ENCODE measurements at regions not wholly inside any gene's neighbourhood (a gene's known extent, or its start where the extent isn't known, plus 50 kb on each side); places are given as distances from the start of the nearest gene placed in this dataset.
A peak's percentile ranks its signal among the peaks of the same experiment; 100 is the strongest.

DNA sequence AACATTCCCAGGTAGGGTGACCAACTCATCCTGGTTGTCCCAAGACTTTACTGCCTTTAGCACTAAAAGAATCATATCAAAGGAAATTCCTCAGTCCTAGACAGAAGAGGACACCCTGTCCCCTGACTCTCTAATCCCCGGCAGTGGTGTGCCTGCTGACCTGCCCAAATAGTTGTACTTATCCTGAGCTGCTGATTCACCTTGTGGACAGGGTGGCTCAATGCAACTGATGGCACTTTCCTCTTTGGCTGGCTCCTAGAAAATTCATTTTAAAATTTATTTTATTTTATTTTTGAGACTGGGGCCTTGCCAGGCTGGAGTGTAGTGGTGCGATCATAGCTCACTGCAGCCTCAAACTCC is 111.7 kb downstream of the JCAD start:
- no peak for DNase-seq (ENCODE audit: low spot score)
- no peaks in the 10 kb centered on the region for H3K36me3 ChIP-seq (ENCODE audit: control insufficient read depth in 4 of 4, insufficient read depth in 3 of 4, low read depth in 1 of 4, low read length in 3 of 4)
- peak overlapping the region; percentile 3 to 69 for H3K9ac ChIP-seq (ENCODE audit: low read depth in 1 of 2, low read length in 2 of 2)
- peak overlapping the region; percentile 81 to 83 for H3K27ac ChIP-seq (ENCODE audit: low read depth in 1 of 2, low read length in 2 of 2)
- TF ChIP-seq FOXA1 (IDR thresholded peaks at IDR 0.05) = no peak
- TF ChIP-seq JUND (IDR thresholded peaks at IDR 0.05) = no peak
- TF ChIP-seq RAD21 (IDR thresholded peaks at IDR 0.05) = peak; percentile 26 to 38
- TF ChIP-seq, protein P1, sequence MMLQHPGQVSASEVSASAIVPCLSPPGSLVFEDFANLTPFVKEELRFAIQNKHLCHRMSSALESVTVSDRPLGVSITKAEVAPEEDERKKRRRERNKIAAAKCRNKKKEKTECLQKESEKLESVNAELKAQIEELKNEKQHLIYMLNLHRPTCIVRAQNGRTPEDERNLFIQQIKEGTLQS (IDR thresholded peaks at IDR 0.05) = no peak
- TF ChIP-seq, protein P2, sequence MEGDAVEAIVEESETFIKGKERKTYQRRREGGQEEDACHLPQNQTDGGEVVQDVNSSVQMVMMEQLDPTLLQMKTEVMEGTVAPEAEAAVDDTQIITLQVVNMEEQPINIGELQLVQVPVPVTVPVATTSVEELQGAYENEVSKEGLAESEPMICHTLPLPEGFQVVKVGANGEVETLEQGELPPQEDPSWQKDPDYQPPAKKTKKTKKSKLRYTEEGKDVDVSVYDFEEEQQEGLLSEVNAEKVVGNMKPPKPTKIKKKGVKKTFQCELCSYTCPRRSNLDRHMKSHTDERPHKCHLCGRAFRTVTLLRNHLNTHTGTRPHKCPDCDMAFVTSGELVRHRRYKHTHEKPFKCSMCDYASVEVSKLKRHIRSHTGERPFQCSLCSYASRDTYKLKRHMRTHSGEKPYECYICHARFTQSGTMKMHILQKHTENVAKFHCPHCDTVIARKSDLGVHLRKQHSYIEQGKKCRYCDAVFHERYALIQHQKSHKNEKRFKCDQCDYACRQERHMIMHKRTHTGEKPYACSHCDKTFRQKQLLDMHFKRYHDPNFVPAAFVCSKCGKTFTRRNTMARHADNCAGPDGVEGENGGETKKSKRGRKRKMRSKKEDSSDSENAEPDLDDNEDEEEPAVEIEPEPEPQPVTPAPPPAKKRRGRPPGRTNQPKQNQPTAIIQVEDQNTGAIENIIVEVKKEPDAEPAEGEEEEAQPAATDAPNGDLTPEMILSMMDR (IDR thresholded peaks at IDR 0.05; ENCODE audit: low read depth, low read length, missing input control) = peak; percentile 19
- TF ChIP-seq EGR1 (IDR thresholded peaks at IDR 0.05; ENCODE audit: low read depth in 2 of 2) = no peak
- TF ChIP-seq GABPA (IDR thresholded peaks at IDR 0.05 in 1 of 2, conservative IDR thresholded peaks at IDR 0.05 in 1 of 2) = no peak
- H3K4me3 ChIP-seq (ENCODE audit: low read depth in 1 of 3, low read length in 3 of 3) = peak overlapping the region in 1 of 3 donors; percentile 19
- WGBS = 60% methylated on average over 2 of the region's 2 CpGs
- no peaks in the 10 kb centered on the region for H3K9me3 ChIP-seq (ENCODE audit: control insufficient read depth in 4 of 4, low read length in 3 of 4)
- H3K4me1 ChIP-seq (ENCODE audit: control insufficient read depth in 4 of 4, insufficient read depth in 4 of 4, low read length in 3 of 4) = peaks cover 9 to 36% (median 25%) of the 10 kb centered on the region in 4 donors
- no peaks in the 10 kb centered on the region for H3K27me3 ChIP-seq (ENCODE audit: control insufficient read depth in 4 of 4, insufficient read depth in 4 of 4, low read length in 3 of 4)

DNA sequence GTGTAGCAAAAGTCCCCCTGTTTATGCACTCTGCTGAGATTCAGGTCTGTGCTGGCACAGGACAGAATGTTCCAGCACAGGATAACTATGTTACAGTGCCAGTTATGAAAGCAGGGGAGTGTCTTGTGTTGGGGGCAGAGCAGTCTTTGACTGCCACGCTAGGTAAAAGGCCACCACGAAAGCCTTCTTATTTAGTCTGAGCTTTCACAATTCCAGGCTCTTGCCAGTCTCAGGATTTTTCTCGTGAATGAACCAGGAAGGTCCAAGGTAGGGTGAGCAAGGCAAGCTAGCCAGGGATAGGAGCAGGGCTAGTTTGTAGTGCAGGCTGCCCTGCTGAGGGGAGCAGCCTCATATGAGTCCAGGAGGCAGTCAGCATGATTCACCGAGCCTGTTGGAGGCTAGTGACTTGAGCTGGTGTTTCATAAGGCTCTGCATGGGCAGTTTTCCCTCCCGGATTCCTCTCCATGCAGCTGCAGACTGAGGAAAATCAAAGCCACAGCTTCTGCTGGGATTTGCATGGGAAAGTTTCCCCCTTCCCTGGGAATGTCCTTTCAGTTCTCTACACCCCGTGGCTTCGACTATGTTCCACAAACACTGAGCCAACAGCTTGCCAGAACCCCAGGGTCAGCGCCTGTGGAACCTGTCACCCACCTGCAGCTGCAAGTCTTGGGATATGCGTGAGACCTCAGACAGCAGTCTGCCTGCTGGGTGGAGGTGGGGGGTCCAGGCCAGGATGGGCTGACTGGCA is 112.3 kb downstream of the JCAD start:
- peak overlapping the region in 2 of 3 donors; percentile 16 to 19 for H3K4me3 ChIP-seq (ENCODE audit: low read depth in 1 of 3, low read length in 3 of 3)
- peak overlapping the region; percentile 3 to 69 for H3K9ac ChIP-seq (ENCODE audit: low read depth in 1 of 2, low read length in 2 of 2)
- DNase-seq (ENCODE audit: low spot score) = no peak
- H3K9me3 ChIP-seq (ENCODE audit: control insufficient read depth in 4 of 4, low read length in 3 of 4) = no peaks in the 10 kb centered on the region
- peaks cover 9 to 36% (median 25%) of the 10 kb centered on the region in 4 donors for H3K4me1 ChIP-seq (ENCODE audit: control insufficient read depth in 4 of 4, insufficient read depth in 4 of 4, low read length in 3 of 4)
- WGBS = 33% methylated on average over 9 of the region's 9 CpGs
- no peaks in the 10 kb centered on the region for H3K36me3 ChIP-seq (ENCODE audit: control insufficient read depth in 4 of 4, insufficient read depth in 3 of 4, low read depth in 1 of 4, low read length in 3 of 4)
- no peaks in the 10 kb centered on the region for H3K27me3 ChIP-seq (ENCODE audit: control insufficient read depth in 4 of 4, insufficient read depth in 4 of 4, low read length in 3 of 4)
- TF ChIP-seq, protein P3, sequence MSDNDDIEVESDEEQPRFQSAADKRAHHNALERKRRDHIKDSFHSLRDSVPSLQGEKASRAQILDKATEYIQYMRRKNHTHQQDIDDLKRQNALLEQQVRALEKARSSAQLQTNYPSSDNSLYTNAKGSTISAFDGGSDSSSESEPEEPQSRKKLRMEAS (IDR thresholded peaks at IDR 0.05) = peak; percentile 79
- TF ChIP-seq, protein P4, sequence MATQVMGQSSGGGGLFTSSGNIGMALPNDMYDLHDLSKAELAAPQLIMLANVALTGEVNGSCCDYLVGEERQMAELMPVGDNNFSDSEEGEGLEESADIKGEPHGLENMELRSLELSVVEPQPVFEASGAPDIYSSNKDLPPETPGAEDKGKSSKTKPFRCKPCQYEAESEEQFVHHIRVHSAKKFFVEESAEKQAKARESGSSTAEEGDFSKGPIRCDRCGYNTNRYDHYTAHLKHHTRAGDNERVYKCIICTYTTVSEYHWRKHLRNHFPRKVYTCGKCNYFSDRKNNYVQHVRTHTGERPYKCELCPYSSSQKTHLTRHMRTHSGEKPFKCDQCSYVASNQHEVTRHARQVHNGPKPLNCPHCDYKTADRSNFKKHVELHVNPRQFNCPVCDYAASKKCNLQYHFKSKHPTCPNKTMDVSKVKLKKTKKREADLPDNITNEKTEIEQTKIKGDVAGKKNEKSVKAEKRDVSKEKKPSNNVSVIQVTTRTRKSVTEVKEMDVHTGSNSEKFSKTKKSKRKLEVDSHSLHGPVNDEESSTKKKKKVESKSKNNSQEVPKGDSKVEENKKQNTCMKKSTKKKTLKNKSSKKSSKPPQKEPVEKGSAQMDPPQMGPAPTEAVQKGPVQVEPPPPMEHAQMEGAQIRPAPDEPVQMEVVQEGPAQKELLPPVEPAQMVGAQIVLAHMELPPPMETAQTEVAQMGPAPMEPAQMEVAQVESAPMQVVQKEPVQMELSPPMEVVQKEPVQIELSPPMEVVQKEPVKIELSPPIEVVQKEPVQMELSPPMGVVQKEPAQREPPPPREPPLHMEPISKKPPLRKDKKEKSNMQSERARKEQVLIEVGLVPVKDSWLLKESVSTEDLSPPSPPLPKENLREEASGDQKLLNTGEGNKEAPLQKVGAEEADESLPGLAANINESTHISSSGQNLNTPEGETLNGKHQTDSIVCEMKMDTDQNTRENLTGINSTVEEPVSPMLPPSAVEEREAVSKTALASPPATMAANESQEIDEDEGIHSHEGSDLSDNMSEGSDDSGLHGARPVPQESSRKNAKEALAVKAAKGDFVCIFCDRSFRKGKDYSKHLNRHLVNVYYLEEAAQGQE (IDR thresholded peaks at IDR 0.05) = peak; percentile 72
- TF ChIP-seq FOXA2 (IDR thresholded peaks at IDR 0.05) (peak; percentile 67), HNF4A (conservative IDR thresholded peaks at IDR 0.05) (peak; percentile 71 to 74), JUND (IDR thresholded peaks at IDR 0.05) (peak; percentile 57 to 81), YY1 (IDR thresholded peaks at IDR 0.05) (peak; percentile 84), EGR1 (IDR thresholded peaks at IDR 0.05; ENCODE audit: low read depth in 2 of 2) (no peak), NR2F2 (IDR thresholded peaks at IDR 0.05) (peak; percentile 16), SP1 (IDR thresholded peaks at IDR 0.05) (peak; percentile 93), RXRA (IDR thresholded peaks at IDR 0.05) (peak; percentile 92), TAF1 (conservative IDR thresholded peaks at IDR 0.05) (peak; percentile 36)
- TF ChIP-seq, protein P2 (IDR thresholded peaks at IDR 0.05; ENCODE audit: low read depth, low read length, missing input control) = no peak
- TF ChIP-seq, protein P5, sequence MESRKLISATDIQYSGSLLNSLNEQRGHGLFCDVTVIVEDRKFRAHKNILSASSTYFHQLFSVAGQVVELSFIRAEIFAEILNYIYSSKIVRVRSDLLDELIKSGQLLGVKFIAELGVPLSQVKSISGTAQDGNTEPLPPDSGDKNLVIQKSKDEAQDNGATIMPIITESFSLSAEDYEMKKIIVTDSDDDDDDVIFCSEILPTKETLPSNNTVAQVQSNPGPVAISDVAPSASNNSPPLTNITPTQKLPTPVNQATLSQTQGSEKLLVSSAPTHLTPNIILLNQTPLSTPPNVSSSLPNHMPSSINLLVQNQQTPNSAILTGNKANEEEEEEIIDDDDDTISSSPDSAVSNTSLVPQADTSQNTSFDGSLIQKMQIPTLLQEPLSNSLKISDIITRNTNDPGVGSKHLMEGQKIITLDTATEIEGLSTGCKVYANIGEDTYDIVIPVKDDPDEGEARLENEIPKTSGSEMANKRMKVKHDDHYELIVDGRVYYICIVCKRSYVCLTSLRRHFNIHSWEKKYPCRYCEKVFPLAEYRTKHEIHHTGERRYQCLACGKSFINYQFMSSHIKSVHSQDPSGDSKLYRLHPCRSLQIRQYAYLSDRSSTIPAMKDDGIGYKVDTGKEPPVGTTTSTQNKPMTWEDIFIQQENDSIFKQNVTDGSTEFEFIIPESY (IDR thresholded peaks at IDR 0.05) = peak; percentile 29
- TF ChIP-seq, protein P1 (IDR thresholded peaks at IDR 0.05) = no peak
- H3K27ac ChIP-seq (ENCODE audit: low read depth in 1 of 2, low read length in 2 of 2) = peak overlapping the region; percentile 81 to 83
